Stimulated activated CD8-positive, alpha-beta memory T cell treated with anti-CD3 and anti-CD28 coated beads, Interleukin-4, amount 100 ng/mL, for 4 hours (primary cell): ENCODE measurements at regions not wholly inside any gene's neighbourhood (a gene's known extent, or its start where the extent isn't known, plus 50 kb on each side); places are given as distances from the start of the nearest gene placed in this dataset.

ENCODE experiments used
- DNase-seq, 2 donors: peaks; one replicate each; pipeline ENCODE4 v3.0.0-alpha.2; 2020; ENCODE audit warnings: low read depth in 2 of 2, low spot score in 1 of 2

DNA sequence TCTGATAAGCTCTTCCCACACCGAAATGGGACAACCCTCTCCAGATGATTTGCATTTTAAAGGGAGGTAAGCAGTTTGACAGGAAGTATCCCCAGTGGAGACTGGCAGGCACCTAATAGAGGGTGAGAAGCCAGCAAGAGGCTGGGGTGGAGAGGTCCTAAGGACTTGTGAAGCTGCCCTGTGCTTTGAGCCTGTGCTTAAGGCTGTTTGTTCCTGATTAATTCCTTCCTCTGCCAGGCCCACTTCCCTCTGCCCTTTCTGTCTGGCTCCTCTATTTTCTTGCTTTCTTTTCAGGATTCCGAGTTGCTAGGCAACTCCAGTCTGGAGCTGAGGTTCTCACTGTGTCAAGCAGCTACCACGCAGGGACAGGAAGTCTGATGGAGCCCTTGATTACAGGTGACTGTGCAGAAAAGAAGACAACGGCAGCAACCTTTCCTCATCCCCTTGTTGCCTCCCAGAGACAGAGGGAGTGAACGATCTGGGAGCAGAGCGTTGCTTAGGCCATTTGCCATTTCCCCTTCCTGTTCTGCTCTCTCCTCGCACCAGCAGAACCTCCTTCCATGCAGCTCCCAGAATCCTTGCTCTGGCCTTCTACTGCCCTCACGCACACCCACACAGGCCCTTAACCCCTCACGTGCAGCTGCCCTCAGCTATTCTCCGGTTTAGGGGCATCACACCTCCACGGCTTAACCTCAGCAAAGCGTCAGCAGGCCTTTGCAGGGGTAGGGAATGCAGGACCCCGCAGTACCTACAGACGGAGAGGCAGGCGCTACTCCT lies 103.6 kb upstream of the CELF4 start:
- DNase-seq: no peak

- DNase-seq: no peak
These were observed 102.2 kb upstream of the CELF4 start for GRCh38 chr18:37667836-37668235.

GRCh38 chr18:37666991-37667390 lies 101.4 kb upstream of the CELF4 start:
- DNase-seq: no peak

GRCh38 chr18:37666451-37666850 lies 100.9 kb upstream of the CELF4 start:
- DNase-seq: no peak

- no peak for DNase-seq
These were observed 99.7 kb upstream of the CELF4 start for GRCh38 chr18:37665346-37665745.

DNA sequence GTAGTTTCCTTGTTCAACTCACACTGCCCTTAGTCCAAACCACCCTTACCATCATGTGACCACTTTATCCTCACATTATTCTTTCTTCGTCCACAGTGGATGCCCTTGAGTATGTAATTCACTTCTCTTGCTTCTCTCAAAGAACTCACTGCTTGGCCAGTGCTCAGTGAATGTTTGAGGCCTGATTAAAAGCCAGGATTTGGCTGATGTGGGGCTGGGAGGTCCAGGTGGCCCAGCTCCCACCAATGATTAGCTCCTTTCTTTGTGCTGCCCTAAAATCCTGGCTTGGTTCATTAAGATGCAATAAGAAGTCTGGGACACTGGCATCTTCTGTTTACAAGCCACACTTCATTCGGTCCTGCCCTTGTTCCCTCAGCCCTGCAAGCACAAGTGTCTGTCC lies 97.8 kb upstream of the CELF4 start:
- no peak for DNase-seq

- no peak for DNase-seq
These were observed 97.1 kb upstream of the CELF4 start for GRCh38 chr18:37662546-37663339.

DNA sequence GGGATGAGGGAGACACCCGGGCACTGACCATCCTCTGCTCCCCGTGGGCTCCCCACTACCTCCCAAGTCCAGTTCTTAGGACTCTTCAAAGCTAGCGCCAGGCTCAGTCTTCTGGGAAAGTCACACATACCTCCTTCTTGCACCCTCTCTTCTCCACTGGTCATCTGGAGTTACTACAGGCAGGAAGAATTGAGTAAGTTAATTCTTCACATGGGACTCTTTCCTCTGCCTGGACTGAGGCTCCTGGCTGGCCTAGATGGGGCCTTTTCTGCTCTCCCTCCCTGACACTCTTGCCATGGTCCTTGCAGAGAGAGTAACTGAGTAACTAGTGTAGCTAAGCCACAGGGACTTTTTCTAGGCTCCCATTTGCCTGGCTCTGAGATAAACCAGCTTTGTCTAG lies 96.5 kb upstream of the CELF4 start:
- no peak for DNase-seq

- DNase-seq: no peak
These were observed 95.9 kb upstream of the CELF4 start for GRCh38 chr18:37661478-37661877.

GRCh38 chr18:37661061-37661460 lies 95.5 kb upstream of the CELF4 start:
- DNase-seq: no peak

- DNase-seq: no peak
These were observed 95.1 kb upstream of the CELF4 start for GRCh38 chr18:37660658-37661057.

- DNase-seq: no peak
These were observed 94.3 kb upstream of the CELF4 start for GRCh38 chr18:37659906-37660305.

DNA sequence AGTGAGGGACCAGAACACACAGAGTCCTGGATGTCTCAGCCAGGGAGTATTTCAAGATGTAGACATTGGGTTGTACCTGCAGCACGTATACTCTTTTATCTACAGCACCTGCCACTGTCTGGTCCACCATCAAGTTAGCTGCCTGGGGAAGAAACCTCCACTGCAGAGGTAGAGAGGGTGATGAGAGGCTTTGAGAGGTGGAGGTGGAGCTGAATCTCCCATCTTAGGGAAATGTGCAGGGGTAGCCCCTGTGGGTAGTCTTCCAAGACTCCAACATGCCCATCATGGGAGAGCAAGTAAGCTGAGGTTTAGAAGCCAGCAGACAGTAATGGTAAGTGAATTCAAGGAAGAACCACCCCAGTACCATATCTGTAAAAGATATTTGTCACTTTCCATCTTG lies 93.3 kb upstream of the CELF4 start:
- DNase-seq: no peak

- no peak for DNase-seq
These were observed 91.9 kb upstream of the CELF4 start for GRCh38 chr18:37657493-37657892.

DNA sequence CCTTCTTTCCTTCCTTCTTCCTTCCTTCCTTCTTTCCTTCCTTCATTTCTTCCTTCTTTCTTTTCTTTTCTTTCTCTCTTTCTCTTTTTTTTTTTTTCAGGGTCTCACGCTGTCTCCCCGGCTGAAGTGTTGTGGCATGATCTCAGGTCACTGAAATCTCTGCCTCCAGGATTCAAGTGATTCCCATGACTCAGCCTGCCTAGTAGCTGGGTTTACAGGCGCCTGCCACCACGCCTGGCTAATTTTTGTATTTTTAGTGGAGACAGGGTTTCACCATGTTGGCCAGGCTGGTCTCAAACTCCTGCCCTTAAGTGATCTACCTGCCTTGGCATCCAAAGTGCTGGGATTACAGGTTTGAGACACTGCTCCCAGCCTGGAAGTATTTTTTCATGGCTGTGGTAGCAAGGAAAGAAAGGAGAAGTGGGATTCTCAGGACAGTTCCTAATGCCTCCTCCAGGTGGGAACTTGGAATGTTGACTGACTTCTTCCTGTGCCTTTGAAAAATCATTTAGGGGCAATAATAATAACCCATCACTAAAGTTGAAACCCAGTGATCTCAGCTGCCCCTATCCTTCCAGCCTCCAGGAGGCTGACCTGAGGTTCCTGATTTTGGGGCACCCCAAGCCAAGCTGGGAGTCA lies 89.3 kb upstream of the CELF4 start:
- no peak for DNase-seq

- DNase-seq: no peak
These were observed 88.4 kb upstream of the CELF4 start for GRCh38 chr18:37654034-37654433.

- DNase-seq: no peak
These were observed 88.0 kb upstream of the CELF4 start for GRCh38 chr18:37653618-37654017.

GRCh38 chr18:37649930-37650329 lies 84.3 kb upstream of the CELF4 start:
- DNase-seq: no peak

DNA sequence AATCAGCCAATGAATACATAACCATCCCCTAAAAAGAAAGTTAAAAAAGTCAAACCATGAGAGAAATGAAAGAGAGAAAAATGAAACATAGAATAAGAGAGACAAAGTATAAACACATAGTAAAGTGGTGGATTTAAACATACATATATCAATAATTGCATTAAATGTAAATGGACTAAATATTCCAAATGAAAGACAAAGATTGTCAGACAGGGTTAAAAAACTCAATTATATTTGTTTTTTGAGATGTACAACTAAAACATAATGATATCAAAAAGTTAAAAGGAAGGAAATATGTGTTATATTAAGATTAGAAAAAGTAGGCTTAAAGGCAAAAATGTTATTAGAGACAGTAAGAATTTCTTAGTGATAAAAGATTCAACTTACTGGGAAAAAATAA lies 83.8 kb upstream of the CELF4 start:
- no peak for DNase-seq

DNA sequence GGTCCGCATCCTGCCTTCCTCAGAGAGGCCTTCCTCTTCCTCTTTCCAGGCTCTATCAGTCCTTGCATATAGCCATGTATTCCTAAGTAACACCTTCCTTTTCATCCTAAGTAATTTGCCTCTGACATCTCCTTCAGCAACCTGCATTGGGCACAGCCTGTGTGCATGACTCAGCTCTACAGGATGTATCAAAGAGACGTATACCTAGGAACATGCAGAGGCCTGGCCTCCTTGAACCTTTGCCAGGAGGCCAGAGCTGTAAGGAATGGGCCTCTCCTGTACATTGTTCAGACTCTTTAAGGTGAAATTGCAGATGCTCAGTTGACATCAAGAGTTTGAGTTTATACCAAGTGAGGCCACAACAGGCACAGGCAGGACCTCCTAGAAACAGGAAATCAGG lies 76.0 kb upstream of the CELF4 start:
- no peak for DNase-seq

DNA sequence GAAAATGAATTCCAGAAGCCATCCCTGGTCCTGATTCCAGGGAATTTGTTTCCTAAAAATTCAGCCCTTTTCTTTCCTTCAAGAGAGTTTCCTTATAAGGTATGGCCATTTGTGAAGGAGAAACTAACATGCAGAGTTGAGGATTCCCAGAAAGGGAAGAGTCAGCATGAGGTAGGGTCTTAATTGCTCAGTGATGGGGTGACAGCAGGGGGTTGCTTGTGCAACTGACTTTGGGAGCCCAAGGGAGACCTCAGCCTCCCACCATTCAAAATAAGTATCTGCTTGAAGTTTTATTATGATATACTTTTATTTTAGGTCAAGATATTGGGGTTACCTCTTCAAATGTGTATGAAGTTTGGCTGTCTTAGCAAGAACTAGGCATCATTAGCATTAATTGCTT lies 74.9 kb upstream of the CELF4 start:
- no peak for DNase-seq

- DNase-seq: no peak
These were observed 74.2 kb upstream of the CELF4 start for GRCh38 chr18:37639846-37640245.
